ENCODE measurements at regions not wholly inside any gene's neighbourhood (a gene's known extent, or its start where the extent isn't known, plus 50 kb on each side); places are given as distances from the start of the nearest gene placed in this dataset.

GRCh38 chr9:106017198-106017740 is 322.9 kb downstream of the TMEM38B start:
- no peaks in the 10 kb centered on the region for H3K36me3 ChIP-seq
- no peak overlapping the region for H3K4me3 ChIP-seq
- H3K4me1 ChIP-seq, result no peaks in the 10 kb centered on the region
- no peaks in the 10 kb centered on the region for H3K9me3 ChIP-seq
- 90 to 96% methylated on average over 4 of the region's 4 CpGs for WGBS, 2 donors (ENCODE audit: low coverage in 1 of 2)
- H3K27ac ChIP-seq, result no peak overlapping the region
- no peak for ATAC-seq
- H3K27me3 ChIP-seq, result no peaks in the 10 kb centered on the region
- no peak for TF ChIP-seq CTCF (IDR thresholded peaks at IDR 0.05)

GRCh38 chr9:106019039-106019680 is 324.8 kb downstream of the TMEM38B start:
- Histone ChIP-seq H3K9me3 (no peaks in the 10 kb centered on the region), H3K27me3 (no peaks in the 10 kb centered on the region), H3K4me1 (no peaks in the 10 kb centered on the region), H3K27ac (no peak overlapping the region), H3K4me3 (no peak overlapping the region), H3K36me3 (no peaks in the 10 kb centered on the region)
- no peak for ATAC-seq
- 19 to 22% methylated on average over 3 of the region's 3 CpGs for WGBS, 2 donors (ENCODE audit: low coverage in 1 of 2)
- no peak for TF ChIP-seq POLR2AphosphoS5 (IDR thresholded peaks at IDR 0.05)
- no peak for TF ChIP-seq POLR2A (IDR thresholded peaks at IDR 0.05)
- TF ChIP-seq EP300 (IDR thresholded peaks at IDR 0.05), result no peak
- no peak for TF ChIP-seq CTCF (IDR thresholded peaks at IDR 0.05)

- no peaks in the 10 kb centered on the region for H3K36me3 ChIP-seq
- TF ChIP-seq EP300 (IDR thresholded peaks at IDR 0.05) (no peak), POLR2AphosphoS5 (IDR thresholded peaks at IDR 0.05) (no peak), CTCF (IDR thresholded peaks at IDR 0.05) (no peak), POLR2A (IDR thresholded peaks at IDR 0.05) (no peak)
- no peak for ATAC-seq
- H3K27ac ChIP-seq, result no peak overlapping the region
- no peaks in the 10 kb centered on the region for H3K4me1 ChIP-seq
- H3K9me3 ChIP-seq, result no peaks in the 10 kb centered on the region
- no peak overlapping the region for H3K4me3 ChIP-seq
- 77 to 80% methylated on average over 5 of the region's 5 CpGs for WGBS, 2 donors (ENCODE audit: low coverage in 1 of 2)
- H3K27me3 ChIP-seq, result no peaks in the 10 kb centered on the region
Measured at GRCh38 chr9:106019702-106020101, 325.4 kb downstream of the TMEM38B start.

GRCh38 chr9:106020186-106020585 is 325.8 kb downstream of the TMEM38B start:
- Histone ChIP-seq H3K4me1 (no peaks in the 10 kb centered on the region), H3K27ac (no peak overlapping the region), H3K4me3 (no peak overlapping the region), H3K9me3 (no peaks in the 10 kb centered on the region), H3K36me3 (no peaks in the 10 kb centered on the region), H3K27me3 (no peaks in the 10 kb centered on the region)
- WGBS, 2 donors (ENCODE audit: low coverage in 1 of 2), result 100% methylated on average over 1 to 2 of the region's 2 CpGs
- TF ChIP-seq EP300 (IDR thresholded peaks at IDR 0.05) (no peak), POLR2A (IDR thresholded peaks at IDR 0.05) (no peak), CTCF (IDR thresholded peaks at IDR 0.05) (no peak), POLR2AphosphoS5 (IDR thresholded peaks at IDR 0.05) (no peak)
- ATAC-seq, result no peak

- WGBS, 2 donors (ENCODE audit: low coverage in 1 of 2), result 88 to 100% methylated on average over 2 of the region's 2 CpGs
- no peaks in the 10 kb centered on the region for H3K36me3 ChIP-seq
Measured at GRCh38 chr9:106023455-106023854, 329.1 kb downstream of the TMEM38B start.

More at GRCh38 chr9:106023455-106023854, 329.1 kb downstream of the TMEM38B start:
- no peaks in the 10 kb centered on the region for H3K27me3 ChIP-seq
- no peak overlapping the region for H3K4me3 ChIP-seq
- H3K27ac ChIP-seq, result no peak overlapping the region
- no peaks in the 10 kb centered on the region for H3K9me3 ChIP-seq
- no peak for ATAC-seq
- TF ChIP-seq POLR2AphosphoS5 (IDR thresholded peaks at IDR 0.05) (no peak), POLR2A (IDR thresholded peaks at IDR 0.05) (no peak), EP300 (IDR thresholded peaks at IDR 0.05) (no peak), CTCF (IDR thresholded peaks at IDR 0.05) (no peak)
- H3K4me1 ChIP-seq, result no peaks in the 10 kb centered on the region
